SK-N-MC (cell line): ENCODE measurements at regions not wholly inside any gene's neighbourhood (a gene's known extent, or its start where the extent isn't known, plus 50 kb on each side); places are given as distances from the start of the nearest gene placed in this dataset.

Source experiments
- EZH2 ChIP-seq: fragments of 200-600 bp; sonication (generic); IDR thresholded peaks from one replicate; pipeline ENCODE4 v1.6.1; 2017; ENCODE audit warnings: antibody characterized with exemption
- FOXP2 ChIP-seq: optimal IDR thresholded peaks from 2 replicates; pipeline ENCODE3; 2011; ENCODE audit warnings: mild to moderate bottlenecking, moderate library complexity; ENCODE audit not compliant: insufficient read depth; ENCODE audit errors: extremely low read length, control extremely low read depth
- POLR2AphosphoS5 ChIP-seq: IDR thresholded peaks from 2 replicates; pipeline ENCODE4 v1.6.1; 2012; ENCODE audit warnings: mild to moderate bottlenecking, low read depth, low read length, borderline replicate concordance

GRCh38 chr18:65439188-65439587 is 311.6 kb upstream of the CDH7 start:
- TF ChIP-seq EZH2: no peak
- no peak; the same call in 1 of the 2 replicates for TF ChIP-seq POLR2AphosphoS5
- no peak for TF ChIP-seq FOXP2
